GM21528 (cell line): ENCODE measurements at regions not wholly inside any gene's neighbourhood (a gene's known extent, or its start where the extent isn't known, plus 50 kb on each side); places are given as distances from the start of the nearest gene placed in this dataset.

ENCODE experiments used
- ATAC-seq: cut with Tn5 transposase; IDR thresholded peaks from one replicate; pipeline ENCODE4 v1.9.1; 2021; ENCODE audit warnings: mild to moderate bottlenecking, moderate library complexity; ENCODE audit not compliant: unreplicated experiment, low FRiP score

DNA sequence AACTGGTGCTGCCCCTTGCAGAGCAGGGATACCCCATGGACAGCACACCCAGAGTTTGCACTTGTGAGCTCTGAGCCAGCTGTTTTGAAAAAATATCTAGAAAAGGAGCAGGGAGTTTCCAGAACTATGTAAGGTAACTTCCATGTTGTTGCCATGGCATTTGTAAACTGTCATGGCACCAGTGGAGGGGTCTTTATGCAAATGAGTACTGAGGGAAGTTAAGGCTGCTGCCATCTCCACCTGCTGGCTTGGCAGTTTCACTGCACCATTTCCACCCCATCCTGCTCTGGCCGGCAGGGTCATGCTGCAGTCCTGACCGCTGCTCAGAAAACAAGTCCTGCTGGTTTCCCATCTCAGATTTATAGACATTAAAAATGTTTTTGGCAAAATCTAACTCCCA, 52.3 kb upstream of the SNTG2 start:
- no peak for ATAC-seq

DNA sequence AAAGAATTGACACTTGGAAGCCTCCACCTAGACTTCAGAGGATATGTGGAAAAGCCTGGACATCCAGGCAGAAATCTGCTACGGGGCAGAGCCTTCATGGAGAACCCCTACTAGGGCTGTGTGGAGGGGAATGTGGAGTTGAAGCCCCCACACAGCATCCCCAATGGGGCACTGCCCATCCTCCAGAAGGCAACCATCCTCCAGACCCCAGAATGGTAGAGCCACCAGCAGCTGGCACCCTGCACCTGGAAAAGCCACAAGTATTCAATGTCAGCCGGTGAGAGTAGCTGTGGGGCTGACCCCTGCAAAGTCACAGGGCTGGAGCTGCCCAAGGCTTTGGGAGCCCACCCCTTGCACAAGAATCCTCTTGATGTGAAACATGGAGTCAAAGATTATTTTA, 53.6 kb upstream of the SNTG2 start:
- ATAC-seq = no peak

DNA sequence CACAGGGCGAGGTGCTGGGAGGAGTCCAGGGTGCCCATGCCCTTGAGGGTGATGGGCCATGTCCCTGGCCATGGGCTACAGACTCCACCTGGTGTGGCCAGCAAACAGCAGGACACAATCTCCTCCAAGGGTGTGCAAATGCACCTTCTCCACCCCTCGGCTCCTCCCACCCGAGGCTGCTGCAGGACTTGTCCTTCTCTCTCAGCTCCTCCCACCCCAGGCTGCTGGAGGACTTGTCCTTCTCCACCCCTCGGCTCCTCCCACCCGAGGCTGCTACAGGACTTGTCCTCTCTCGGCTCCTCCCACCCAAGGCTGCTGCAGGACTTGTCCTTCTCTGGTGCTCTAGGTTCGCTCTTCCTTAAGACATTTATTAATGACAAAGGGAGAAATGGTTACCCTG, 57.3 kb upstream of the SNTG2 start:
- no peak for ATAC-seq

DNA sequence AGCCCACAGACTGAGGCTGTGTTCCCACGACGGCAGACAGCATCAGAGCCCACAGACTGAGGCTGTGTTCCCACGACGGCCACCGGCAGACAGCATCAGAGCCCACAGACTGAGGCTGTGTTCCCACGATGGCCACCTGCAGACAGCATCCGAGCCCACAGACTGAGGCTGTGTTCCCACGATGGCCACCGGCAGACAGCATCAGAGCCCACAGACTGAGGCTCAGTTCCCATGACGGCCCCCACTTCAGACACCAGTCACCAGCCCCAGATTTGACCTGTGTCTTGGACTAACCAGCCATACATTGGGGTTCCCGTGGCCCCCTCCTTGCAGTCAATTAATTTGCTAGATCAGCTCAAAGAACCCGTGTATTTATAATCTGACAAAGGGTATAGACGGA, 57.8 kb upstream of the SNTG2 start:
- no peak for ATAC-seq

DNA sequence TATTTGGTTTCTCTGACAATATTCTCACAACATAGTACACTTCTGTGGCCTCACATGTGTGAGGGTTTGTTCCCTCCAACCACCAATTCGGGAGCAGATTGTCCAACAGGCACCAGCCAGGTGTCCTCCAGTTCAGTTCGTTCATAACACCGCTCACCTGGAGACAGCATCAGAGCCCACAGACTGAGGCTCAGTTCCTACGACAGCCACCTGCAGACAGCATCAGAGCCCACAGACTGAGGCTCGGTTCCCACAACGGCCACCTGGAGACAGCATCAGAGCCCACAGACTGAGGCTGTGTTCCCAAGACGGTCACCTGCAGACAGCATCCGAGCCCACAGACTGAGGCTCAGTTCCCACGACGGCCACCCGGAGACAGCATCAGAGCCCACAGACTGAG, 58.2 kb upstream of the SNTG2 start:
- ATAC-seq = no peak

DNA sequence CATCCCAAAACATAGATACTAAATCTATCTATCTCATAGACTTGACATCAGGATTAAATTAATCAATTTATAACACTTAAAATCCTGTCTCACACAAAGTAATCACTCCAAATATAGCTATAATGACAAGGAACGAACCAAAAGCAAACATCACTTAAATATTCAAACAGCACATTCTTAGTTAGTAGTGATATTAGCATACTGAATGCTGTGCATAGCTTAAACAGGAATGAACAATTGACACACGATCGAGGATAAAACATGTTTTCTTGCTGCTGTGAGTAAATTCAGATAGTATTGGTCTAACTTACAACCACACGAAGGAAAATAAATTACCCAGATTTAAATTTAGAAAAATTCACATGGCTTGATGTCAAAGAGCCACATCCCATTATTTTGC, 58.9 kb upstream of the SNTG2 start:
- no peak for ATAC-seq

DNA sequence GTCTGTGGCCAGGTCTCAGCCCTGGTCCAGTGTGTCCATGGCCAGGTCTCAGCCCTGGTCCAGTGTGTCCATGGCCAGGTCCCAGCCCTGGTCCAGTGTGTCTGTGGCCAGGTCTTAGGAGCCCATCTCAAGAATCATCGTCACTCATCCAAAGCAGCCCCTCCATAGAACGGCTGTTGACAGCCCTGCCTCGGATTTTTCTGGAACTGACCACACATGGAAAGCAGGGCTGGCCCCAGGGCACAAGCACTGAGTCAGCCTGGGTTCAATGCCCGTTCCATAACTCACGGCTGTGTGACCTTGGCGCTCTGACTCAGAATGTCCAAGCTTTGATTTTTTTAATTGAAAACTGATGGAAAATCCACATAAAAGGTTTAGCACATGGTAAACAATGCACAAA, 59.9 kb upstream of the SNTG2 start:
- ATAC-seq = no peak

DNA sequence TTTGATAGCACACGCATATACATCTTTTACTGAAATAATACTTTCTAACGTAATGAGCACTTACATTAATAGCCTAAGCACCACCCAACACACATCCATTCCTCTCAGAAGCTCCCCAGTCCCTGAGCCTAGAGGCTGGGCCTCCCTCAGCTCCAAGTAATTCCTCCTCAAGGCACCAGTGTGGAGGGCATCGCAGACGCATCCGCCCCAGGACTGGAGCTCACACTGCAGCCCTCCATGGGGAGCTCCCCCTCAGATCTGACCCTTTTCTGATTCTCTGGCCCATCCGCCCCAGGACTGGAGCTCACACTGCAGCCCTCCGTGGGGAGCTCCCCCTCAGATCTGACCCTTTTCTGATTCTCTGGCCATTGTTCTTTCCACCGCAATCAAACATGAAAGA, 60.4 kb upstream of the SNTG2 start:
- ATAC-seq = no peak

DNA sequence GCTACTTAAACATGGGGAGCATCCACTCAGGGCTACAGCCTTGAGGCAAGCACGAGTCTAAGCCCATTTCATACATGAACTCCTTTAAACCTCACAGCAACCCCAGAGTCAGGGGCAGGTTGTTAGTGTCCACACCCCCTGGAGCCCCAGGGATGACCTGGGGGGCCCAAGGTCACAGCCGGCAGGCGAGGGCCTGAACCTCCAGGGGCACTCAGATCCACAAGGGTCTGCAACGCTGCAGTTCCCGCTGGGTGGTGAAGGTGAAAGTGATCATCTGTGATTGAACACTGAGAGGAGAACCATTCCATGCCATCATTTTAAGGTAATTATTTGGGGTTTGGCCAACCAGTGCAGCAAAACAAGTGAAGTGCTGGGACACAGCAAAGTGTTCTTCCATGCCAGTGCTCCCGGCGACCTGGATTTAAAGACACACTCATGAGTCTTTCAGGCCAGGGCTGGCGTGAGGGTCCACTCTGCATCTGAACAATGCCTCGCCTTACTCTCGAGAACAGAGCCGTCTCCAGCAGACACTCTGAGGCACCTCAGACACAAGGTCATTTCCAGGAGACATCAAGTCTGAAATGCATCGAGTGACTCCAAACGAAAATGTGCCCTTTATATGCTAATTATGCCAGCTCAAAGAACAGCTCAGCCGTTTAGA, 61.6 kb upstream of the SNTG2 start:
- ATAC-seq = no peak

DNA sequence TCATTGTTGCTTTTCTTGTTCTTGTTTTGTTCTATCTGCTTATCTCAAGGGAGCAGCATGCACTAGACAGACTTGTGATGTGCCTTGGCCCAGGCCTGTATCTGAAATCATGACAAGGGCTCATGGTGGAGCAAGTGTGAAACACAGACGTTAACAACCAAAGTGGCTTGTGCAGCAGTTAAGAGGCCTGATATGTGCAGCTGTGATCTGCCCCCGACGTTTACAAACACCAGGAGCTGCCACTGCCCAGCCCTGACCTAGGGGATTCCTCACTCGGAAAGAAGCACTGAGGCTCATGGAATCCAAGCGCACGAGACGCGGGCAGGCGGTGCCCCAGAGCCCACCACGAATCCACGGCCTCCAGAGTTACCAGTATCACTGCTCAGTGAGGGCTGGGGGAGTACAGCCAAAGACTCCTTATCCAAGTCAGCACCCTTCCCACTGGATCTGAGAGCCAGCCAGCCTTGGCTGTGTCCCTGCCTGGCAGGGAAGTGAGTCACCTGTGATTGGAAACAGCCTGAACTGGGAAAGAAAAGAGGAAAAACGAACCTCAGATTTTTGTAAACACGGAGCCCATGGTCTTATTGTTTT, 62.3 kb upstream of the SNTG2 start:
- no peak for ATAC-seq

DNA sequence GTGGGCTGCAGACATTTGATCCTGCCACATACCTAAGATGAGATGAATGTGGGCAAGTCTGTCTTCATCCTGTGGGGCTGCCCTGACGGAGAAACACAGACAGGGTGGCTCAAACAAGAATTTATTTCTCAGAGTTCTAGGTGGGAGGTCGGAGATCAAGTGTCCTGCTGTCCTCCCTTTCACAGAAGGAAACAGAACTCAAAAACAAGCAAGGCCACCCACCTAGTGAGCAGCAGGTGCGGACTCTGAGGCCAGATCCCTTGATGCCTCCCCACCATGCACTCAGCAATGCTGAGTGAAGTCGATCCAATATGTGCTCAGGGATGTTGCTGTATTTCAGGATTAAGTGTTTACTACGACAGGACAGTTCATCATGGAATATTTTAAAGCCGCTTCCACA, 63.0 kb upstream of the SNTG2 start:
- ATAC-seq = no peak

DNA sequence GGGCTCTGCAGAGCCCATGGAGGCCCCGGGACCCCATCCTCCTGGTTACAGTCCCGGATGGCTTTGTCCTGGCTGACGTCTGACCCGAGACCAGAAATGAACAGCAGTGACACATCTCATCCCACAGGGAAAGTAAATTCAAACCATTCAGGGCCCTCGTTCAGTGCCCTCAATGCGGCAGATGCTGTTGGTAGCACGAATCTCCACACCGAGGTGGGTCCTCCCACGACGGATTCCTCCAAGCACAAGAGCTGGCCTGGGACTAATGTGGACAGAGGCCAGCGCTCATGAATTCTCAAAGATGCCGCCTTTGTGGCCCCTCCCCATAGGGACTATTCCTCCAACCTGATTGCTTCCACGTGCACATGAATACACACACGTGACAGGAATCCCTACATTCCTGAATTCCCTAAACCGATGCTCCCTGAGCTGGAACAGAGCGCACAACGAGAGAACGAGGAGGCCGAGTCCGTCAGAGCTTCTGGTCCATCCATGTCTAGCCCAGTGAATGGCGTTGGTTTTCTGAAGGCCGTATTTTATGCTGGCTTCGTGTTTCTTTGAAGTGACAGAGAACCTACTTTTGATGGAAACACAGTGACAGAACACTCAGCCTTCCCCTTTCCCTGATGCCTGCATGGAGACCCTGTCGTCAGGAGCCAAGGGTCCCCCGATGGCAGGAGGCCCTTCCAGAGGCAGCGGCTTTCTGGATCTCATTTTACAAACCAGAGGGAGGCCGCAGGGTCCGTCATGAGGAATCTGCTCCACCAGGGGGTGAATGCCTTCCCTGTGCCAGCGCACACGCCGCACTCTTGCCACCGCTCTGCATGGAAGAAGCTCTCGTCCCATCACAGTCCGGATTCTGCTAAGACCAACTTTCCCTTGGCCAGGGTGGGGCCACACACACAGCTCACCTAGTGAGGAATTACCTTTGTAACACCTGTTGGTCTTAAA, 64.3 kb upstream of the SNTG2 start:
- ATAC-seq = no peak

DNA sequence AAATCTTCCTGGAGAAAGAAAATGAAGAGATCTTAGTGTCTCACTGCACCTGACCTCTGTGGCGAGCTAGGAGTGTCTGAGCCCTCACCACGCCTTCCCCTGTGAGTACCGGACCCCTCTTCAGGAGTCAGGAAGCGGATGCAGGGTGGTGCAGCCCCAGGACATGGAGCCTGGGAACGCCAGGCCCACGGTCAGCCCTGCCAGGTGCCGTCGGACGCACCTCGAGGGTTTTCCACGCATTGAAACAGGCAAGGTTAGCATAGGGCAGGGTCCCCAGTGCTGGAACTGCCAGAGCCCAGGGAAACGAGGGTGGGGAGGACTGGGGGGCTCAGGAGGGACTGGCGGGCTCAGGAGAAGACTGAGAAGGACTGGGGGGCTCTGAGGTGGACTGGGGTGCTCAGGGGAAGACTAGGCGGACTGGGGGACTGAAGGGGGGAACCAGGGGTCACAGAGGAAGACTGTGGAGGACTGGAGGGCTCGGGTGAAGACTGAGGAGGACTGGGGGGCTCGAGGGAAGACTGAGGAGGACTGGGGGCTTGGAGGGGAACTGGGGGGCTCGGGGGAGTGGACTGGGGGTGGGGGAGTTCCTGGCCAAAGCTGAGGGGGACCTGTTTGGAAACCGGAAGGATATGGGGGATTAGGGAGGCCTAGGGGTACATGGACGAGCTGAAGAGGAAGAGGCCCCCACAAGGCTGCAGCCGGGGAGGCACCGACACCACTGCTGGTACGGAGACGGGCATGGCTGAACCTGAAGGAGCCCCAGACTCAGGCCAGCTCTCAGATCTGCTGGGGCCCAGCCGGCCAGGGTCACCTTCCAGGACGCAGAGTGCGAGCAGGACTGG, 65.2 kb upstream of the SNTG2 start:
- no peak for ATAC-seq

DNA sequence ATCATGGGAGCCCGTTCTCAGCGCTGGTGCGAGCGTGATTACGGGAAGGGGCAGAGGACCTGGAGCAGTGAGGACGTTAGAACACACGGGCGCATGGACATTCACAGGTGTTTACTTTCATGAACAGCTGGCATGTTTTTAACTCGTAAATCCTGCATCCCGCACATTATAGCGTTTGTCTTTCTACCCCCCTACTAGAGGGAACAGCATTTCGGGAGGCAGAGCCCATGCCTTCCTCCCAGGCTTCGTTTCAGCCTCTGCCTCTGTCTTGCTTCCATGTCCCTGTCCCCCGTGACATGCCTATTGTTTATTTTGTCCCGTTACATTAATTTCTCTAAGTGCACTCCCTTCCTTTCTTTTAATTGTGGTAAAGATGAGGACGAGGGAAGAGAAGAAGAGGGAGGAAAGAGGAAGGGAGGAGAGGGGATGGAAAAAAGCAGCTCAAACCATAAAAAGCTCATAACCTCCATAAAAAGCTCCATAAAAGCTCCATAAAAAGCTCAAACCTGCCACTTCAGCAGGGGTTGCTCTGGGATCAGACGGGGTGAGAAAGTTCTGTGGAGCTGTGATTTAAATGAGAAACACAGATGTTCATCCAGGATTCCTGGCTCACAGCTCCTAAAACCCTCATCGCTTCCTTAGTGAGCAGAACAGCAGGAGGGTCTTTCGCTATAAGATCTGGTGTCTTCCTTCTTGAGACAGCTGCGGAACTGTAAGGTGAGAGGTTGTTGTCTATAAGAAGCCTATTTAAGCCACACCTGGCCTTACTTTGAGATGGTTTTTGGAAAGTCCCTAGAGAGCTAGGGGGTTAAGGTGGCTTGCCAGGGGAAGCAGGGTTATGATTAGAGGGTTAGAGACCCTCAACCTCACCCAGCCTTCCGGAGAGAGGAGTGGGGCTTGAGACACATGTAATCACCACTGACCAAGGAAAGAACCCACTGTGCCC, 66.6 kb upstream of the SNTG2 start:
- ATAC-seq = no peak

DNA sequence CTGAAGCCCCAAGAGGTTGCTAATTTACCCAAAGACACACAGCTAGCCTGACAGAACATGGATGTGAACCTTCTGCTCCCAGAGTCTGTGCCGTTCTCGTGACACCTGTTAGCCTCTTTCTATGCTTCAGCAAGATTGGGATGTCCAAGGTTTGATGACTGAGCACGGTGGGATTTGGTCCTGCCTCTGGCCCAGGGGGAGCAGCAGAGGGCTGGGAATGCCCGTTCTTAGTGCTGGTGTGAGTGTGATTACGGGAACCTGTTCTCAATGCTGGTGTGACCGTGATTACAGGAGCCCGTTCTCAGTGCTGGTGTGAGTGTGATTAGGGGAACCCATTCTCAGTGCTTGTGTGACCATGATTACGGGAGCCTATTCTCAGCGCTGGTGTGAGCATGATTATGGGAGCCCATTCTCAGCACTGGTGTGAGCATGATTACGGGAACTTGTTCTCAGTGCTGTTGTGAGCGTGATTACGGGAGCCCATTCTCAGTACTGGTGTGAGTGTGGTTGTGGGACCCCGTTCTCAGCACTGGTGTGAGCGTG, 67.3 kb upstream of the SNTG2 start:
- ATAC-seq = no peak

DNA sequence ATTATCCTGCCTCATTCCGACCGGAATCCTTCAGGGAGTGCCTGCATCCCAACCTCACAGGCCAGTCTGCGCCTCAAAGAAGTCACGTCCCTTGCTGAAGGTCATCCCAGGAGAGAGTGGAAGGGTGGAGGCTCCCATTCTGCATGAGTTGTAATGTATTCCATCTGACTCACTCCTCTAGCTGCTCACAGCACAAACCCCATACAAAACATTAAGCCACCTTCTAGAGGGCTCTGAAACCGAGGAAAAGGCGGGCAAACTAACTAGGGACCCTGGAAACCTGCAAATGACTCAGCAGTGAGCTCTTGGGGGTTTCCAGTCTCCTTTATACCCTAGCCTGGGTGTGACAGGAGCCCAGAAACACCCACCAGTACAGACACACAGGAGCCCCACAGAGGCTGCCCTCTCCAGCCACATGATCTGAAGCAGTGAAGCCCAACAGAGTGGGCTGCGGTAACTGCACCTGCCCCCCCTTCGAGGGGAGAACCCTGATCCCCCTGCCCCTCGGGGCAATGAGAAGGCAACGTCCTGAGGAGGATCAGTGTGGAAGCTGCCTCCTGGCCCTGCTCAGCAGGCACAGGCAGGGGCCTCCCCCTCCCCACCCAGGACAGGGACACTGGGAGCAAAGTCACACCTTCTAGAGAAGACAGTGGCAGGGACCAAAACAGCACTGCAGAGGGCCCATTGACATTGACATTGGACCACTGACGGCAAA, 69.3 kb upstream of the SNTG2 start:
- ATAC-seq = peak; percentile 62

DNA sequence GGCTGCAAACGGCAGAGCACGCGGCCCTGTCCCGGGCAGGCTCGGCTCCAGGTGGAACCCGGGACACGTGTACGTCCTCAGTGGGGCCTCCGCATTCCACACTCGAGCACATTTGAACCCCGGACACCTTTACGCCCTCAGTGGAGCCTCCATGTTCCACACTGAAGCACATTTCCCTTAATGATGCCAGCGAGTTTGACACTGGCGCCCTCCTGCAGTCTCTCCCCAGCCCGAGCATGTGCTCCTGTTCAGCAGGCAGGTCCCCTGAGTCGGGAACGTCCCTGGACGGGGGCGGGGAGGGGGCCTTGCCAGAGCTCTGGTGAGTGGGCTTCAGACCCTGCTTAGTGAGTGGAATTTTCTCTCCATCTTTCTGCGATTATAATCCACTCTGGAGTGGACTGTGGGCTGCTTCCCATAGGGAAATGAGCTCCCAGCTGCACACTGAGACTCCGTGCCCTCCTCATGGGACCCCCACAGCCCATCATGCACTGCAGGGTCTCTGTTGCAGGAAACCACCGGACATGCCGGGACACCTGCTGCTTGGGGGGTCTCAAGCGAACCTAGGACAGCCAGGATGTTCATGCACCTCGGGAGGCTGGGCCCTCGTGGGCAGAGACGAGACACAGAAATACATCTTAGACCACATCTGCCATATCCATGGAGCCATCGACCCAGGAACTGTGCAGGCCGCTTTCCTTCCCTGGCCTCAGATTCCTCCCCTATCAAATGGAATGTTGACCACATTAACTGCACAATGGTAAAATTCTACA, 70.3 kb upstream of the SNTG2 start:
- no peak for ATAC-seq

DNA sequence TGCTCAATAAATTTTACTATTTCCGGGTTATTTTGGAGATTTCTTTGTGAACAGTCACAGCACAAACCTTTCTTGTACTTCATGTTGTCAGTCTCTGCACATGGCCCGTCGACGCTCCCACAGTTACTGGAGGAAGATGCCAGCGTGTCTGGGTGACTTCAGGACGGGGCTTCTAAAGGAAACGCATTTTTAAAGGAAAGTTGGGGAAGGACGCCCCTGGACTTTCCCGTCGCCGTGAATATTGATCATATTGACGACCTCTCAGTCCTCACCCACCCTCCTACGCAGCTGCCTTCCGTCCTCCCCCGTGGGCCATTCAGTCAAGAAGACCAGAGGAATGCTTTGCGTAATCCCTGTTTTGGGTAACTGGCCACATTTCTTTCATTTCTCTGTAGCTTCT, 71.1 kb upstream of the SNTG2 start:
- no peak for ATAC-seq
